WTC11 (cell line): ENCODE measurements at regions not wholly inside any gene's neighbourhood (a gene's known extent, or its start where the extent isn't known, plus 50 kb on each side); places are given as distances from the start of the nearest gene placed in this dataset.

Experiments
- ATAC-seq: fragments of 200-7000 bp; cut with Tn5 transposase; 2 replicates; pipeline ENCODE4 v1.10.0; 2021; ENCODE audit warnings: mild to moderate bottlenecking, moderate library complexity
- CTCF ChIA-PET: fragments of 300-600 bp; sonication (Branson Sonifier 250); formaldehyde crosslinking; loops from one replicate; lab custom pipeline; 2021; ENCODE audit warnings: antibody characterized with exemption; lab: Charles Lee
- POLR2A ChIA-PET: fragments of 350-600 bp; sonication (Branson Sonifier 250); formaldehyde crosslinking; loops from one replicate; lab custom pipeline; 2021; ENCODE audit warnings: antibody characterized with exemption; lab: Charles Lee
- DNase-seq: peaks from one replicate; pipeline ENCODE4 v3.0.0; 2021; ENCODE audit warnings: low spot score
- H3K27ac Mint-ChIP-seq: 2 replicates; pipeline ENCODE4 v1.8.0; 2021; ENCODE audit warnings: mixed read lengths
- H3K27me3 Mint-ChIP-seq: 2 replicates; pipeline ENCODE4 v1.8.0; 2021; ENCODE audit warnings: low read depth, mild to moderate bottlenecking, moderate library complexity, mixed read lengths
- H3K36me3 Mint-ChIP-seq: 2 replicates; pipeline ENCODE4 v1.8.0; 2021; ENCODE audit warnings: mixed read lengths
- H3K4me1 Mint-ChIP-seq: 2 replicates; pipeline ENCODE4 v1.8.0; 2022; ENCODE audit warnings: mixed read lengths
- H3K4me3 Mint-ChIP-seq: 2 replicates; pipeline ENCODE4 v1.8.0; 2021; ENCODE audit warnings: mild to moderate bottlenecking, moderate library complexity, mixed read lengths
- H3K9me3 Mint-ChIP-seq: 2 replicates; pipeline ENCODE4 v1.8.0; 2021; ENCODE audit warnings: mixed read lengths
- CBFB ChIP-seq: sonication (generic); formaldehyde crosslinking; IDR thresholded peaks from 2 replicates; pipeline ENCODE4 v1.8.1; 2022; ENCODE audit warnings: mild to moderate bottlenecking, low read depth, missing genetic modification reagents
- CDX4 ChIP-seq: fragments of 250-450 bp; sonication (Bioruptor Pico); IDR thresholded peaks from 2 replicates; pipeline ENCODE4 v1.9.0; 2021; ENCODE audit warnings: moderate library complexity, mild to moderate bottlenecking, inconsistent platforms, borderline replicate concordance
- E2F1 ChIP-seq: sonication (generic); formaldehyde crosslinking; IDR thresholded peaks from 2 replicates; pipeline ENCODE4 v1.8.0; 2022; ENCODE audit warnings: mild to moderate bottlenecking, missing genetic modification reagents
- ERG ChIP-seq: fragments of 250-450 bp; sonication (Bioruptor Pico); IDR thresholded peaks from 2 replicates; pipeline ENCODE4 v1.8.0; 2021; ENCODE audit warnings: mild to moderate bottlenecking
- ETV6 ChIP-seq: sonication (generic); formaldehyde crosslinking; IDR thresholded peaks from 2 replicates; pipeline ENCODE4 v1.8.1; 2022; ENCODE audit warnings: mild to moderate bottlenecking, missing genetic modification reagents
- FOXP1 ChIP-seq: sonication (generic); formaldehyde crosslinking; IDR thresholded peaks from 2 replicates; pipeline ENCODE4 v1.8.0; 2022; ENCODE audit warnings: missing genetic modification reagents, mild to moderate bottlenecking, moderate library complexity, borderline replicate concordance
- NR2C2 ChIP-seq: sonication (generic); formaldehyde crosslinking; IDR thresholded peaks from 2 replicates; pipeline ENCODE4 v1.8.0; 2022; ENCODE audit warnings: mild to moderate bottlenecking, missing genetic modification reagents
- STAT6 ChIP-seq: sonication (generic); formaldehyde crosslinking; conservative IDR thresholded peaks from 2 replicates; pipeline ENCODE4 v1.8.1; 2023; ENCODE audit warnings: mild to moderate bottlenecking, low read depth, missing genetic modification reagents, moderate library complexity
- ZNF138 ChIP-seq: sonication (generic); formaldehyde crosslinking; conservative IDR thresholded peaks from 2 replicates; pipeline ENCODE4 v1.8.1; 2022; ENCODE audit warnings: mild to moderate bottlenecking, moderate library complexity, missing genetic modification reagents
- ZNF671 ChIP-seq: fragments of 250-450 bp; sonication (Bioruptor Pico); IDR thresholded peaks from 2 replicates; pipeline ENCODE4 v1.8.0; 2021; ENCODE audit warnings: mild to moderate bottlenecking
- TF ChIP-seq, protein P1 (sequence below): sonication (generic); formaldehyde crosslinking; IDR thresholded peaks from 2 replicates; pipeline ENCODE4 v1.8.0; 2023; ENCODE audit warnings: missing genetic modification reagents, mild to moderate bottlenecking, borderline replicate concordance
- TF ChIP-seq, protein P2 (sequence below): sonication (generic); formaldehyde crosslinking; IDR thresholded peaks from 2 replicates; pipeline ENCODE4 v1.8.1; 2022; ENCODE audit warnings: low read depth, mild to moderate bottlenecking, moderate library complexity, missing genetic modification reagents, borderline replicate concordance

DNA sequence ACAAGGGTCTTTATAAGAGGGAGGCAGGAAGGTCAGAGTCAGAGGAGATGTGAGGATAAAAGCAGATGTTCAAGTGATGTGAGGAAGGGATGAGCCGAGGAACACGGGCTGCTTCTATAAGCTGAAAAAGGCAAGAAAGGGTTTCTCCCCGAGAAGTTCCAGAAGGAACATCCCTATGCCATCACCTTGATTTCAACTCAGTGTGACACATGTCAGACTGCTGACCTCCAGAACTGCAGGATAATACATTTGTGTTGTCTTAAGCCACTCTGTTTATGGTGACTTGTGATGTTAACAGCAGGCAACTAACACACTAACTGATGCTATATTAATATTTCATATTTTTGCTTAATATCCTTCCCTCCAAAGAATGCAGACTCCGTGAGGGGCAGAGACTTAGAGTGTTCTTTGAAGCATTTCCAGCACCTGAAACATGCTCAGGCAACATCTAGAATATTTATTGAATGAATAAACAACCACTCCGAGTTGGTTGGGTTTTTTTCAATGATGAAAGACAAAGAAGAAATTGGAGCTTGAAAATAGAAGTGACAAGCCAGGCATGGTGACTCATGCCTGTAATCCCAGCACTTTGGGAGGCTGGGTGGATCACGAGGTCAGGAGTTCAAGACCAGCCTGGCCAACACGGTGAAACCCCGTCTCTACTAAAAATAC lies 77.6 kb upstream of the ADRA1B start (continued):
- TF ChIP-seq, protein P1, sequence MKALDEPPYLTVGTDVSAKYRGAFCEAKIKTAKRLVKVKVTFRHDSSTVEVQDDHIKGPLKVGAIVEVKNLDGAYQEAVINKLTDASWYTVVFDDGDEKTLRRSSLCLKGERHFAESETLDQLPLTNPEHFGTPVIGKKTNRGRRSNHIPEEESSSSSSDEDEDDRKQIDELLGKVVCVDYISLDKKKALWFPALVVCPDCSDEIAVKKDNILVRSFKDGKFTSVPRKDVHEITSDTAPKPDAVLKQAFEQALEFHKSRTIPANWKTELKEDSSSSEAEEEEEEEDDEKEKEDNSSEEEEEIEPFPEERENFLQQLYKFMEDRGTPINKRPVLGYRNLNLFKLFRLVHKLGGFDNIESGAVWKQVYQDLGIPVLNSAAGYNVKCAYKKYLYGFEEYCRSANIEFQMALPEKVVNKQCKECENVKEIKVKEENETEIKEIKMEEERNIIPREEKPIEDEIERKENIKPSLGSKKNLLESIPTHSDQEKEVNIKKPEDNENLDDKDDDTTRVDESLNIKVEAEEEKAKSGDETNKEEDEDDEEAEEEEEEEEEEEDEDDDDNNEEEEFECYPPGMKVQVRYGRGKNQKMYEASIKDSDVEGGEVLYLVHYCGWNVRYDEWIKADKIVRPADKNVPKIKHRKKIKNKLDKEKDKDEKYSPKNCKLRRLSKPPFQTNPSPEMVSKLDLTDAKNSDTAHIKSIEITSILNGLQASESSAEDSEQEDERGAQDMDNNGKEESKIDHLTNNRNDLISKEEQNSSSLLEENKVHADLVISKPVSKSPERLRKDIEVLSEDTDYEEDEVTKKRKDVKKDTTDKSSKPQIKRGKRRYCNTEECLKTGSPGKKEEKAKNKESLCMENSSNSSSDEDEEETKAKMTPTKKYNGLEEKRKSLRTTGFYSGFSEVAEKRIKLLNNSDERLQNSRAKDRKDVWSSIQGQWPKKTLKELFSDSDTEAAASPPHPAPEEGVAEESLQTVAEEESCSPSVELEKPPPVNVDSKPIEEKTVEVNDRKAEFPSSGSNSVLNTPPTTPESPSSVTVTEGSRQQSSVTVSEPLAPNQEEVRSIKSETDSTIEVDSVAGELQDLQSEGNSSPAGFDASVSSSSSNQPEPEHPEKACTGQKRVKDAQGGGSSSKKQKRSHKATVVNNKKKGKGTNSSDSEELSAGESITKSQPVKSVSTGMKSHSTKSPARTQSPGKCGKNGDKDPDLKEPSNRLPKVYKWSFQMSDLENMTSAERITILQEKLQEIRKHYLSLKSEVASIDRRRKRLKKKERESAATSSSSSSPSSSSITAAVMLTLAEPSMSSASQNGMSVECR = no peak
- TF ChIP-seq E2F1 (CRISPR knock-in tag) (no peak), ZNF671 (CRISPR knock-in tag) (no peak), STAT6 (CRISPR knock-in tag) (no peak), CDX4 (CRISPR knock-in tag) (no peak), FOXP1 (CRISPR knock-in tag) (no peak), CBFB (CRISPR knock-in tag) (no peak), ZNF138 (CRISPR knock-in tag) (no peak), NR2C2 (no peak), ERG (CRISPR knock-in tag) (no peak)

- TF ChIP-seq, protein P2, sequence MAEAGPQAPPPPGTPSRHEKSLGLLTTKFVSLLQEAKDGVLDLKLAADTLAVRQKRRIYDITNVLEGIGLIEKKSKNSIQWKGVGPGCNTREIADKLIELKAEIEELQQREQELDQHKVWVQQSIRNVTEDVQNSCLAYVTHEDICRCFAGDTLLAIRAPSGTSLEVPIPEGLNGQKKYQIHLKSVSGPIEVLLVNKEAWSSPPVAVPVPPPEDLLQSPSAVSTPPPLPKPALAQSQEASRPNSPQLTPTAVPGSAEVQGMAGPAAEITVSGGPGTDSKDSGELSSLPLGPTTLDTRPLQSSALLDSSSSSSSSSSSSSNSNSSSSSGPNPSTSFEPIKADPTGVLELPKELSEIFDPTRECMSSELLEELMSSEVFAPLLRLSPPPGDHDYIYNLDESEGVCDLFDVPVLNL (CRISPR knock-in tag) = no peak
- no peak for TF ChIP-seq ETV6 (CRISPR knock-in tag)
Measured at GRCh38 chr5:159844267-159845121, 71.8 kb upstream of the ADRA1B start.

More at GRCh38 chr5:159844267-159845121, 71.8 kb upstream of the ADRA1B start:
- Mint-ChIP-seq H3K4me3 (no peak overlapping the region), H3K27me3 (no peaks in the 10 kb centered on the region; the same call in 1 of the 2 replicates), H3K27ac (no peak overlapping the region), H3K4me1 (peaks cover 5% of the 10 kb centered on the region; the same call in 1 of the 2 replicates), H3K36me3 (no peaks in the 10 kb centered on the region), H3K9me3 (no peaks in the 10 kb centered on the region)
- ATAC-seq = no peak
- ChIA-PET POLR2A (no interaction called here), CTCF (no interaction called here)
- DNase-seq = no peak
